Left cardiac atrium (tissue), 4 donors: ENCODE measurements at regions not wholly inside any gene's neighbourhood (a gene's known extent, or its start where the extent isn't known, plus 50 kb on each side); places are given as distances from the start of the nearest gene placed in this dataset.

Experiments
- ATAC-seq, 2 donors: fragments of 200-7000 bp; cut with Tn5 transposase; one replicate each; pipeline ENCODE4 v1.9.1; 2020; ENCODE audit warnings: mild to moderate bottlenecking in 2 of 2, moderate library complexity in 2 of 2
- DNase-seq: peaks from one replicate; pipeline ENCODE4 v3.0.0-alpha.2; 2020
- intact Hi-C, 2 donors: fragments of 100-400 bp; cut with DNase I; formaldehyde crosslinking; loops; one replicate each; pipeline versions ENCODE4 v1.14.1 to v1.15.1; 2022 to 2023
- microRNA-seq, 2 donors: library from miRNA; unstranded; fragments of <30 nt; microRNA quantifications; one replicate each; pipeline ENCODE4 v1.2.0, GENCODE V29; 2020
- donor health status: DM: no; HTN: yes; CAD: no.
- donor health status: DM: no; HTN: yes; CAD: no; lungs with severe emphysema.
- donor health status: DM: yes; HTN: yes; CAD: no.
- donor health status: Dilated cardiomyopathy.

GRCh38 chr5:129392681-129393080, 67.4 kb upstream of the ADAMTS19 start:
- intact Hi-C loops = no loop called here
- no peak for ATAC-seq

GRCh38 chr5:129395247-129395646, 64.9 kb upstream of the ADAMTS19 start:
- ATAC-seq (no peak), DNase-seq (no peak)
- intact Hi-C loops = no loop called here

More at GRCh38 chr5:129392681-129393080, 67.4 kb upstream of the ADAMTS19 start:
- DNase-seq = no peak

- DNase-seq (no peak), ATAC-seq (no peak)
- intact Hi-C loops = no loop called here
Observed at GRCh38 chr5:129398026-129398678, 61.9 kb upstream of the ADAMTS19 start.

GRCh38 chr5:129399069-129399468, 61.0 kb upstream of the ADAMTS19 start:
- no peak for ATAC-seq
- no peak for DNase-seq
- intact Hi-C loops = no loop called here

- intact Hi-C loops = loop anchor here in 1 of 2 donors (2.0 kb wide), 1 partner anchor 368 kb away; no protein-coding TSS in a partner anchor
- no peak for ATAC-seq
Observed at GRCh38 chr5:129400395-129400983, 59.6 kb upstream of the ADAMTS19 start.

GRCh38 chr5:129405222-129405621, 54.9 kb upstream of the ADAMTS19 start:
- intact Hi-C loops = no loop called here
- ATAC-seq (no peak), DNase-seq (no peak)

More at GRCh38 chr5:129400395-129400983, 59.6 kb upstream of the ADAMTS19 start:
- no peak for DNase-seq

GRCh38 chr5:129406440-129406839, 53.7 kb upstream of the ADAMTS19 start:
- intact Hi-C loops = no loop called here
- ATAC-seq (no peak), DNase-seq (no peak)

Small RNAs in the stretch of these regions (microRNA-seq; reads per million reads assigned to microRNA genes)
- 0 reads per million in 2 donors for gene MIR4460
